GM19351 (cell line): ENCODE measurements at regions not wholly inside any gene's neighbourhood (a gene's known extent, or its start where the extent isn't known, plus 50 kb on each side); places are given as distances from the start of the nearest gene placed in this dataset.

Source experiments
- ATAC-seq: cut with Tn5 transposase; IDR thresholded peaks from one replicate; pipeline ENCODE4 v1.9.1; 2021; ENCODE audit warnings: mild to moderate bottlenecking, moderate library complexity; ENCODE audit not compliant: unreplicated experiment

DNA sequence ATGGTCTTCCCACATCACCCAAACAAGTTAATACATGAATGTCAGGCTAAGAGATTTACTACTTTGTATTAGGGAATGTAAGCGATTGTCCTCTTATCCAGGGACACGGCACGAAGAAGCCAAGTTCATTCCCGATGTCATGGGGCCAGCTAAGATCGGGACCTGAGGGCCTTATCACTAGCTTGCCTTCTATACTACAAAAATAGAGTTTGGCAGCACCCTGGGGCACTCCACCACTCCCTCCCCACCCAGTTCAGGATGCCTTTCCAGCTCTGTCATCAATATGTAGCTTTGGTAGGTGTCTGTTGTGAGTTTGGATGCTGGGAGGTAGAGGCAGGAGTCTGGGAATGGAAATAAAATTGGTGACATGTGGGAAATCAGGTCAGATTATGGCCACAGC, 197.5 kb downstream of the ATG4C start:
- no peak for ATAC-seq

DNA sequence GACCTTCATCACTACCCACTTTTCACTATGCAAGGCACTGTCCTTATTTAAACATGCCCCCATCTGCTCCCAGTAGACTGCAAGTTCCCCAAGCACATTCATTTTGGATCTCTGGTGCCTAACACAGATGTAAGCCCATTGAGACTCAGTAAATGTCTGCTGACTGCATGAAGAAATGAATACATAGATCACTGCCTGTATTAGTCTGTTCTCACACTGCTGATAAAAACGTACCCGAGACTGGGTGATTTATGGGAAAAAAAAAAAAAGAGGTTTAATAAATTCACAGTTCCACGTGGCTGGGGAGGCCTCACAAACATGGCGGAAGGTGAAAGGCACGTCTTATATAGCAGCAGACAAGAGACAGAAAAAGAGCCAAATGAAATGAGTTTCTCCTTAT, 204.9 kb downstream of the ATG4C start:
- ATAC-seq, result no peak

DNA sequence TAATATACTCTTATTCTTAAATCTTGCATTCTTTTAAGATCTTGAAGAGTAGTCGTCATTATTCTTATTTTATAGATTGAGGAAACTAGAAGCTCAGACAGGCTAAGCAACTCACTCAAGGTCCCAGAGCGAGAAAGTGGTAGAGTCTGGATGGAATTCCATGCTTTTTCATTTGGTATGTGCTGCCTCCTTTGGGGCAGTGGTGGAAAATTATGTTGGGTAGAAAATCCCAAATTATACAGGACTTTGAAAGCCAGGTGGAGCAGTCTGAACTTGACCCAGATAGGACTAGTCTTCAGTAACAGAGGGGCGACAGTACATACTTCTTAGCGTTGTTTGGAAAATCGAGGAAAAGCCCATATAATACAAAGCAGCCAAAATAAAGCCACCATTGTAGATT, 205.6 kb downstream of the ATG4C start:
- no peak for ATAC-seq

DNA sequence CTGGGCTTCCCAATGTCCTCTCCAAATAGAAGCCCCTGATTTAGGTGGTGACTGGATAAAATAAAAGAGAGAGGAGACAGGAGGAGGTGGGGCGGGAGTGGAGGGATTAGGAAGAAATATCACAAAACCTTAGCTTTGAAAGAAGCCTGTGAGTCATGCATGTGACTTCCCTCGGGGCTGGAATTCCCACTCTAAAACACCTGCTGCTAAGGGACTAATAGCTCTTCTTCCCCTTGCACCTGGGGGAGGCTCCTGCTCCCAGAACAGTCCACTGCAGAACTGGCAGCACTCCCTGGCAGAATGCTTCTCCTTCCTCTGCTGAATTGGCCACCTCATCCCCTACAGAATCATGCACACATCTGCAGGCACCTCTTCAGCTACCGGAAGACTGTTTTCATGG, 207.2 kb downstream of the ATG4C start:
- ATAC-seq, result no peak

DNA sequence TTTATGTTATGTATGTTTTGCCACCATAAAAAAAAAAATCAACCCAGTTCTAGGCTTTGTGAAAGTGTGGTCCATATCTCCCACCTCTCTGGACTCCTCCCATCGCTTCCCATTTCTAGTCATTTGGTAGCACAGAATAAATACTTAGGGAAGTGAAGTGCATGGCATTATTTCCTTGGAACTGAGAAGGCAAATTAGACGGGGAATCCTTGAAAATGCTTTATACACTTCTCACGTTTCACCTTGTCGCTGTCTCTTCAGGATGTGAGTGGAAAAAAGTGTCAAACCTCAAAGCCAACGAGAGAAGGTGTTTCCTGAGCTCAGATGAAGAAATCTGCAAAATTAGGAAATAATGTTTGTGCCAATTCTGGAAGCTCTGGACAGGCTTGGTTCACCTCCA, 209.9 kb downstream of the ATG4C start:
- ATAC-seq, result no peak

DNA sequence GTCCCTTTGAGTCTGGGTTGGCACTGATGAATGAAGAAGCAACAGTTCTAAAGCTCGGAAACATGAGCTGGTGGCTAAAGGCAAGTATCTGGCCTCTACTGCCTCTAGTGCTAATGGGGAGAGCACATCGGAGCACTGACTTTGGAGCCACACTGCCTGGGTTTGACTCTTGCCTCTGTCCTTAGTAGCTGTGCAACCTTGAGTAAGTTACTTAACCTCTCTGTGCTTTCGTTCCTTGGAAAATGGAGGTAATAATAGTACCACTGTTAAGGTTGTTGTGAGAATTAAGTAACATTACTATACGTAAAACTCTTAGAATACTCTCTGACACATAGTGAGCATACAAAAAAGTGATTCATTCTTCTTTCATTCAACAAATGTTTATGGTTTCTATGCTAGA, 211.2 kb downstream of the ATG4C start:
- ATAC-seq, result no peak

DNA sequence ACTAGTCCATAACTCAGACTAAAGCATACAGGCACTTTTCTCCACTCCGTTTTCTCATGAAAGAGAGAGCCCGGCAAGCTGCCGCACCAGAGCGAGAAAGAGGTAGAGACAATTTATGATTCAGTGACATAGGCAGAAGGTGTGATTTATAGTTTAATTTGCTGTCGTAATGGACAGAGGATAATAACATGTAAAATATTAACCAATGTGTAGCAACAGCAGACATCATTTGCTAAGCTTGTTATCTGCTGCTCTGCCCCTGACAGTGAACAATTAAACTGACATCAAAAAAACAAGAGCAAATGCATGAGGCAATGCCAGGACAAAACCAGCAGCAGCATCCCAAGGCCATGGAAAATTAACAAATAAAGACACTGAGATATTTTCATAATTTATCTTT, 214.0 kb downstream of the ATG4C start:
- no peak for ATAC-seq

DNA sequence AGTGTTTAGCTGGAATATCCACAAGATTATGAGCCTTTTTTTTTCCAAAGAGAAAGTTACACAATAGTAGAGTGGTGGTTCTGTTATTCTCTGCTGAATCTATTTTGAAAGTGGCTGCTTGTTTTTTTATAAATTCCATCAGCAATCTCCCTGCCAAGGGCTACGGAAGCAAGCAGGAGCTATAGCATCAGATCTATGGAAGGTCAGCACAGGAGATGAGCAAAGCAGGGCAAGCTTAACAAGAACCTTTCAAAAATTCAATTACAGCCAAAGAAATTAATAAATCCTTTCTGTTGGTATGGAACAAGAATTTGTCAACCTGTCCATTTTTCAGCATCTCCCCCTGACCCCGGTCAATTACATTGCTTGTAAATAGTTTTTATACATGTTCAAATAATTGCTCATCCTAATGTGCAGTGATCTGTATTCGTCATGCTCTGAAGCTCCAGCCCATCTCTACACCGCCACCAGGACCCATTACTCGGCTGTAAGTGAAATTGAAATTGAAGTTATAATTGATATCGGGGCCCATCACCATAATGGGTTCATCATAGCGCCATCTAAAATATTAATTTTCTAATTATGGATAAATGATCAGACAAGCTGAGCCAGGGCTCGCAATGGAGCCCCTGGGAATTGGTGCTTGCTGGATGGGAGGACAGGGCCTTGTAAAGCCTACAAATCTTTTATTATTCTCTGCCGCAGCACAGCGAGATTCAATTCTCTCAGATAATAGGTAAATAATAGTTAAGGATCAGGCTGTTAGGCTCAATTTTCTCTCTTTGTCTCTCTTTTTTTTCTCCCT, 215.1 kb downstream of the ATG4C start:
- ATAC-seq, result no peak

DNA sequence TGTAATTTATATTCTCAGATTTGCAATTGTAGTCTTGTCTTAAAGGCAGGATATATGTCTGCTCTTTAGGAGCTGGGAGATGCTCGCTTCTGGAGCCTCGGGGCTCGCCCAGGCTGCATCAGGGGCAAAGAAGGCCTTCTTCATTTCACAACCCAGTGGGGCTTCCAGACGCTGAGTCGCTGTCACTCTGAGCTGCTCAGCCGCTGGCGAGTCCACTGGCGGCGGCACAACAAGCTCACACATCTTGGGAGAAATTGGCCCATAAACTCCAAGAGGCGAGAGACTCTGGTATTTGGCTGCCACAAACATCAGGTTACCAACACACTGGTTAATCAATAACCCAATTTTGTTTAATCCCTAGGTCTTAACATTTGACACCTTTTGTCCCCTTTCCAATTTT, 216.6 kb downstream of the ATG4C start:
- no peak for ATAC-seq

DNA sequence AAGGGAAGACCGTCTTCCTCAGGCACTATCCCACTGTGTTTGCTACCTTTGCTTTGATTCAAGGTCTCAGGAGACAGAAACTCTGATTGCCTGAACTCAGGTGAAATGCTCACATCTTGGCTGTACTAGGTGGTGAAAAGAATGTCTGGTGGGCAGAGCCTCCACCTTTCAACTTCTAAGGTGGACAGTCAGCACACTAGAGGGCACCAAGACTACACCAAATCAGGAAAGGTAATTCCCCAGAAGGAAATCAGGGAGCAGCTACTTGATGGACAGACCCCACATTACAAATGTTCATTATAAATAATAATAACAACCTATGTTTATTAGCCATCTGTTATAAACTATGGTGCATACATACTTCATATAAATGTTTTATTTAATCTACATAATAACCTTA, 220.9 kb downstream of the ATG4C start:
- ATAC-seq, result no peak

DNA sequence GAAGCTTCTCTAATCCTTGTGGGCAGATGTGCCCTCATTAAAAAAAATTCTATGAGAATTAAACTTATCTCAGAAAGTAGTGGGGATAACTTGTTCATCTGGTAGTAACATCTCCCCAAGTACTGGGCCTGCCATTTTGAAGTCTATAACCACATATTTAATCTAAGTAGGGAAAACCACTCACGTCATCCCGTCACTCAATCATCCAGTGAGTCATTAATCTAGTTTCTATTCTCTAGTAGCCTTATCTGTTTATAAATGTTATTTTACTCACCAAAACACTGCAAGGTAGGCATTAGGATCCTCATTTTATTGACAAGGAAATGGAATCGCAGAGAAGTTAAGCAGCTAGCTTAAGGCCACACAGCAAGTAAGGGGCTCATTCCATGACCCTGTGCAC, 221.9 kb downstream of the ATG4C start:
- ATAC-seq, result no peak

DNA sequence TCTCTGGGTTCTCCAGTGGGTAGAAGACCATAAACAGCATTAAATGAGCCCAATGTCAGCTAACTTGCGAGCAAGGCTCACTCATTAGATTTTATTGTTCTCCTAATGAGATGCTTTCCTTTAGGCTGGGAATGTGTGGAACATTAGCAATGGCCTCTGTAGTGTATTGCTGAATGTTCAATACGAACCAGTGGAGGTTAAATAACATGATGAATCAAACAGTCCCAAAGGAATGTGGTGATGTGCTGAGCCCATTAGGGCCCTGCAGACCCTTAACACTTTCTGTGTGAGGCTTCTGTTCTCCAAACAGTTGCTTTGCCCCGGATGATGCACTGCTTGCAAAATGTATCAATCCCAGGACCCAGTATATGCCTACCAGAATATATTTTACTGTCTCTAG, 225.5 kb downstream of the ATG4C start:
- no peak for ATAC-seq

DNA sequence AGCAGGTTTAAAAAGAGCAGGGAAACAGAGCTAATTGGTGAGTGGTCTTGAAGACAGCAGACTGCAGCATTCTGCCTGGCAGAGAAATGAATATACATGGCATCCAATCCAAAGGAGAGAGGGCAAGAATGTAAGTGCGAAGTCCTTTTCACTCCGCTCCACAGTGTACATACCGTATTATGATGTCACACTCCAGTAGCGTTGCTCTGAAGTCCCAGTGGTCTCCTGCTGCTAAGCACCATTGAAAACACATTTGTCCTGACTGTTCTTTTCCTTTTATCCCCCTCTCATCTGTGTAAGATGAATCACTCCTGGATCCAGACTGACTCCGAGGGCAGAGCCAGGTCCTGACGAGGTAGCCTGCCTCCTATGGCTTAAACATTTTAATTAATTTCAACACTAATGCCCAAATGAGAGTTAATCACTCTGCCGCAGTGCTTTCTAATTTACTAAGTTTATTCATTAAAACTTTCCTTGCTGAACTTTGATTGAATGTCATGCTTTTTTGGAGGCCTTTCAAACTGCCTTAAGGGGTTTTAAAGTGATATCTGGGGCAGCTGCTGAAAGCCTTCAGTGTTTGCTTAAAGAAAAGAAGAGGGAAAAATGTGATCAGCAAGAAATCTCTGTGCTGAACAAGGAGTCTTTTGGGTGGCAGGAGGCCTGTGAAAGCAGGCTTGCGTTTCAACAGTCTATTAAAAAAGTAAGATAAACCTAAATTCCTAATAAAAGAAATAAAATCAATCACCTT, 227.2 kb downstream of the ATG4C start:
- ATAC-seq, result no peak

DNA sequence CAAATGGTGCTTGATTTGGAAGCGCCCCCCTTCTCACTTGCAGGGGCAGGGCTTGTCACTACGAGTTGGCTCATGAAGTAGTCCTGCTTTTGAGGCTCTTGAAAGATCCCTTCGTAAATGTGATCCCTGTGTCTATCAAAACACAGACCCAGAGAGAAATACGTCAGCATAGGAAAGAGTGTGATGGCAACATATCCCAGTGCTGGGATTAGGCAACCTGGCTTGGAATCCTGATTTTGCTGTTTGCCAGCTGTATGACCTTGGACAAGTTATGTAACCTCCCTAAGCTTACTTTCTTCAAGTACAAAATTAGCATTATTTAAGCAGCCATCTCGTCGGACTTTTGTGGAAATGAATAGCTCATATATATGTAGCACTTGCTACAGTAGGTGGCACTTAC, 228.4 kb downstream of the ATG4C start:
- no peak for ATAC-seq

DNA sequence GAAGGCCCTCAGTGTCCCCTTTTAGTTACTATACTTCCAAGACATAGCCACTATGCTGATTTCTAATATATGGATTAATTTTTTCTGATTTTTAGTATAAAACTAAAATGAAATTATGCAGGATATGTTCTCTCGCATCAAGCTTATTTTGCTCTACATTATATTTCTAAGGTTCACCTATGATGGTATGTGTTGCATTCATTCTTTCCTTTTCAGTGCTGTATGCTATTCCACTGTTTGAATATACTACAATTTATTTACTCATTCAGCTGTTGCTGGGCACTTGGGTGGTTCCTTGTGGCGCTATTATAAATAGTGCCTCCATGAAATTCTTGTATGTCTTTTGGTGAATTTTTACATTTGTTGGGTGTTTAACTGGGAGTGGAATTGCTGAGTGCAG, 230.3 kb downstream of the ATG4C start:
- no peak for ATAC-seq

DNA sequence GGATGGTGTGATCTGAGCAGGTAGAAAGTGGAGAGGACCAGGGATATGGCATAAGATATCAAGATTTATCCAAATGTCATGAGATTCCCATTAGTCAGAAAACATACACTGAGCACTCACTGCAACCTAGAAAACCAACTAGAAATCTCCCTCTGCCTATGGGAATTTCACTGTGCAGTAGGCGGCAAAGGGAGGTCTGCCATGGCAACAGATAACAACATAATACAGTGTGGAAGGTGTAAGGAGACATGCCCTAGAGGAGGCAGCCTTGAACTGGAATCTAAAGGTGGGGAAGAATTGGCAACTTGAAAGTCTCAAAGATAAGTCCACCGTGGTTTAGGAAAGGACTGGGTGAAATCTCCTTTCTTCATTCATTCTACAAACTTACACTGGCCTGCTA, 238.4 kb downstream of the ATG4C start:
- ATAC-seq, result no peak

DNA sequence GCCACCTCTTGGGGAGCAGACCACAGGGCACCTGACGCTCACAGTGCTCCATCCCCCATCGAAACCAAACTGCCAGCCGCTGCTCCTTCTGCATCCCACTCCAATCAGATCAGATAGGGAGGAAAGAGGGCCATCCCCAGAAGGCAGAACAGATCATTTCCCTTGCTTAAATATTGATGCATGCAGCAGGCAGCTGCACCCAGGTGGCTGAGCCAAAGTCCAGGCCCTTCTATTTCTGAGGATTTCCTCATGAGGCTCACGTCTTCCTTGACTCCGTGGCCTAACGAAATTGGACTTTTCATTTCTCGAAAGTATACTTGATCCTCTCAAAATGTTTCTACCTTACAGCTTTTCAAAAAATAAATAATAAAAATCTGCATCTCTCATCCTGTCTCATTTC, 239.2 kb downstream of the ATG4C start:
- ATAC-seq, result no peak

DNA sequence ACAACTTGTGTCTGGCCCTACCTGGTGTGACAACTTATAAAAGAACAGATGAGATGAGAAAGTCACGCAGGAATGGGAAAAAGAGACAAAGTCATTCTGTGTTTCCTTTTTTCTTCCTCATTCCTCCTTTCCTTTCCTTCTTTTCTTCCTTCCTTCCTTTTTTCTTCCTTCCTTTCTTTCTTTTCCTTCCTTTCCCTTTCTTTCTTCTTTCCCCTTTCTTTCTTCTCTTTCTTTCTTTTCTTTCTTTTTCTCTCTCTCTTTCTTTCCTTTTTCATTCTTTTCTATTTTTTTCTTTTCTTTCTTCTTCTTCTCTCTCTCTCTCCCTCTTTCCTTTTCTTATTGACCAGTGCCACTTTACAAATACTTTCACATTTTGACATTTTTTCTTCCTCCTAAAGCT, 239.7 kb downstream of the ATG4C start:
- ATAC-seq, result no peak

DNA sequence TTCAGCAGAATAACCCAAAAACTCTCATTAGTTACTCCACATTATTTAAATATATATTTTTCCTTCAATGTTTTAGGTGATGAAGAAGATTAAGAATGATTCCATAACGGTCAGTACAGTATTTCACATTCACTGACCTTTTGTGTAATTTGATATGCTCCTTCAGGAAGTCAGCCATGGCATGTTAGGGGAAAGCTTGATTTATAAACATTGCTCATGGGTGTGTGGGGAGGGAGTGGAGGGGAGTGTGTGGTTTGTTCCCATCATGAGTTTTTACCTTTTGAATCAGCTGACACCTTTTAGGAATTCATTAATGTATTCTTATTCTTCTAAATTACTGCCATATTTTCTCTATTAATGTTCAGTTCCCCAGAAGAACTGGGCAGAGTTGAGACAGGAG, 240.2 kb downstream of the ATG4C start:
- no peak for ATAC-seq

DNA sequence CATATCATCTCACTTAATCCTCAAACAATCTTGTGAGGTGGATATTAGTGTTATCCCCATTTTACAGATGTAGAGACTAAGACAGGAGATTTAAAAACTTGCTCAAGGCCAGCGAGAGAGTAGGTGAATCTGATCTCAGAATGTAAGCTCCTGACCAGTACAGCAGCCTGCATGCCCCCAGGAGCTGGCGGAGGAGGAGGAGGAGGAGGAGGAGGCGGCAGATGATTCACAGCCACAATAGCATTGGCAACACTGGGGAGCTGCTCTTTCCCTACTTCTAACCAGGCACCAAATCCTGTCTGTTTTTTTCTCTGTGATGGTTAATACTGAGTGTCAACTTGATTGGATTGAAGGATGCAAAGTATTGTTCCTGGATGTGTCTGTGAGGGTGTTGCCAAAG, 243.2 kb downstream of the ATG4C start:
- no peak for ATAC-seq

DNA sequence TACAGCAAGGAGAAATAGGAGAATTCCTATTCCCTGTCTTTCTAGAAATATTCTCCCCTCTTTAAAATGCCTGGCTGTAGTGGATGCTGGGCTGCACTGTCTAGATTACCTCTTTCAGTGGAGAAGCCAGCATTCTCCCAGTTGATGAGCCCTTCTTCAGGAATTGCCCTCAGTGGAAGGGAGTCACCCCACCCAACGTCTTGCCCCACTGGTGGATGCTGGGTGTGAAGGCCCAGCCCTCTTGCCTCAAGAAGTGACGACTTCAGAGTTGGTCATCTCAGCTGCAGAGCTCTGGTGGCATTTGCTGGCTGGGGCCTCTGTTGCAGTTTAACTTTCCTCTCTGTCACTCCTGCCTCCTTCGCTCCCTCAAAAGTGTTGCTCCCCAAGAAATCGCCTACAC, 248.2 kb downstream of the ATG4C start:
- ATAC-seq, result no peak

DNA sequence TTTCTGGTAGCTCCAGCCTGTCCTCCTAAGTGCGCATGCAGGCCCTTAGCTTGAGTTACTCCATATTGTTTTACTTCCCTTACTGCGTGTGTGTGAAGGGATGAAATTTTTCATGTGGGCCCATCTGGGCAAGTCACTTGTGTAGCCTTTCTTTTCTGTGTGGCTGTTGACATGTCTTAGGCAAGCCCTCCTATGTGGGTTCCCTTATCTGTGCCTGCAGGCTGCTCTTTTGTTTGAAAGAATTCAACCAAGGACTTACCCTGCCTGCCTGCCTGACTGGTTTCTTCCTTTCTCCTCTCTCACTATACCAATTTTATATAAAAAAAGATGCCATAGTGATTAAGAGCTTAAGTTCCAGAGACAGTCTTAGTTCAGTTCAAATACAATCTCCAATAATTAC, 249.3 kb downstream of the ATG4C start:
- ATAC-seq, result no peak

DNA sequence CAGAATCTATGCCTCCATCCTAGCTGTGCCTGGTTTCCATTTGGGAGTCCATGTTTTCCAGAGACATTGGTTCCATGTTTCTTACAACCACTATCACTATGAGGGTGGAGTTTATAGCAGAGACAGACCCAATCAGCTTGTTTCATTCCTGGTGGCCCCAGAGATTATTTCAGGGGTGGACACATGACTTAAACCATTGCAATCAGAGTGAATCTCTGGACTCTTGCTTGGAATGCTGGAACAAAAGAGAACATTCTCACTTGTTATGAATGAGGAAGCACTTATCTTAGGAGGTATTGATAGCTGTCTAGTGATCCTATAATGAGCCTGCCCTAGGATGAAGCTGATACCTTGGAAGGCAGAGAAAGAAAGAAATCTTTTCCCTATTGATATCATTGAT, 250.3 kb downstream of the ATG4C start:
- ATAC-seq, result no peak
